Hematopoietic multipotent progenitor cell treated with erythropoietin and hydrocortisone succinate and interleukin-3 and kit ligand, for 6 days (in vitro differentiated cells): ENCODE measurements at regions not wholly inside any gene's neighbourhood (a gene's known extent, or its start where the extent isn't known, plus 50 kb on each side); places are given as distances from the start of the nearest gene placed in this dataset.

Experiments used
- DNase-seq: peaks from one replicate; pipeline ENCODE4 v3.0.0-alpha.2; 2015

DNA sequence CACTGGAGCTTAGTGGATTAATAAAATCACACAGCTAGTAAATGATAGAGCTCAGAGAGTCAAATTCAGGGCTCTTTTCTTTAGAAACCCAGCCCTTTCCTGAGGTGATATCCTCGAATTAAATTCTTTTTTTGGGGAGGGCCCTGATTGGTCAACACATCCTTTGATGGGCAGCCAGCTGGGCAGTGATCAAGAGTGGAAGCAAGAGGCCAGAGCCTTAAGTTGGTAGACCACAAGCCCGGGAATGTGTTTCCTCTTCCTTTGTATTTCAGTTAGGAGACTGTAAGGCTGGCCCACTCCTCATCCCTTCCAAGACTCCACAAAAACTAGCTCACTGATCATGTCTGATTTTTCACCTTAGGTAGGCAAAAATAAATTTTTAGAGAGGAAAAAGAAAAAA, 640.5 kb downstream of the DHX35 start:
- no peak for DNase-seq

DNA sequence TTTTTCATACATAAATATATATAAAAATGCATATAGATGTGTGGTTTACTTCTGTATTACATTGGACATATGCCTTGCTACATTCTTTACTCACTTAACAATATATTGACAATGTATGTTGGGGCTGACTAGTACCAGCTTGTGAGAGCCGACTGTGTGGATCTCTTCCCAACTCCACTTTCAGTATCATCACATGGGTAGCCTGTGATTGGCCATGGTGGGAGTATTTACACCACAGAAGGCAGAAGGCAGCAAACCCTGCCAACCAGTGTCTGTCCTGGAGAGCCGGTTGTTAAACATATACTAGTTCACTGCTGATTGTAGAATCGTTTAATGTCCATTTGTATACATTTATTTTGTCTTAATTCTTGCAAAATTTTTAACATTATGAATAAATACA, 638.7 kb downstream of the DHX35 start:
- no peak for DNase-seq

DNA sequence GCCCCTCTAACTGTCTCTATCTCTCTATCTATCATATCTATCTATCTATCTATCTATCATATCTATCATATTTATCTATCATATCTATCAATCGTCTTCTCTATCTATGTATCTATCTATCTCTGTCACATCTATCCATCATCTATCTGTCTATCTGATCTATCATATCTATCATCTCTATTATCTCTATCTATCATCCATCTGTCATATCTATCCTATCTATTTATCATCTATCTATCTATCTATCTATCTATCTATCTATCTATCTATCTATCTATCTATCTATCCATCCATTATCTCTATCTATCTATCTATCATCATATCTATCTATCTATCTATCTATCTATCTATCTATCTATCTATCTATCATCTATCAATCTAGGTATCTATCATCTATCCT, 638.0 kb downstream of the DHX35 start:
- DNase-seq: no peak

DNA sequence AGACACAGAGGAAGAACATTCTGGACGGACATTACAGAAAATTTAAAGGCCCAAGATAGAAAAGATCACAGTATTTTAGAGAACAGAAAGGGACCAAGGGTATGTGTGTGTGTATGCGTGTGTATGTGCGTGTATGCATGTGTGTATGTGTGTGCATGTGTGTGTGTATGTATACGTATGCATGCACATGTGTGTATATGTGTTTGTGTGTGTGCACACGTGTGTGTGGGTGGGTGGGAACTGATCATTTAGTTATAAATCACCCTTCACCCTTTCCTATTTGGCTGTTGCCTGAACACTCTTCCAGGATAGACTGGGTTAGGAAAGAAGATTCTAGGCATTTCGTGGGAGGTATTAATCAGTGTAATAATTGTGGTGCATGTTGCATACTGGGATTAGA, 634.4 kb downstream of the DHX35 start:
- no peak for DNase-seq

DNA sequence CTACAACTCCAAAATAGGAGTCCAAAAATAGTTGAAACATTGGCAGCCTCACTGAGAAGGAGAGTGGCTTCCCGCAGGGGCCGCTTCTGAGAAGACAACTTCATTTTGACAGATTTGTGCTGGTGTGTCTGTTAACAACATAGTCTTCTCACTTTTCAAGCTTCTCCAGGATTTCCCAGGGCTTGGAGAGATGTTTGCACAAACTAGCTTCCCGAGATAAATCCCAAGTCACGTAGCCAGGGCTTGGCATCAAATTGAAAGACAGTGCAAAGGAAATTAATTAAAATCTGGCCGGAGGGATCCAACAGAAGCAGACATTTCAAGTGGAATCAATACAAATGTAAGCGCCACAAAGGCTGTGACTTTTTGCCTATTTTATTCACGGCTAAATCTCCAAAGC, 630.2 kb downstream of the DHX35 start:
- no peak for DNase-seq

DNA sequence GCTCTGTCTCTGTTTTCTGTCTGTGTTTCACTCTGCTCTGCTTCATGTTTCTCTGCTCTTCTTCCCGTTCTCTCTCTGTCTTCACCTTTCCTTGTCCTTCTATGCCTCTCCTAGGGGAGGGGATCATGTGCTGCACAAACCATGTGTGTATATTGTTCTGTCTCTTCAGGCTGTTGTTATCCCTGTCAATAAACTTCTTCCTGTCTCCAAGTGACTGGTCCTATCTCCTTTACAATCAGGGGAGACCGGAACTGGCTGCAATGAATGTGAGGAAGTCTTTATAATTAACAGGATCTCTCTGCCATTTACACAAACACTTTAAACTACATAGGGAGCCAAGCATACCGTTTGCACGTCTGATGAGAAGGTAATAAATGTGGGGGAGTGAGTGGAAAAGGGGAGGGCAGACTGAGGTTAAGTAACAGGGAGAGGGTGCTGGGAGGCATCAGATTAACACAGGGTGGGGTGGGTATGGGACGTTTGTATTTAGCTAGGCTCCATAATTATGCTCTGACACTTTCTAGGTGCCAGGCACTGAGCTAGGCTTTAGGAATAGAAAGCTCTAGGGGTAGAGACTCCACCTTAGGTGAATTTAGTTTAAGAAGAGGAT, 626.1 kb downstream of the DHX35 start:
- no peak for DNase-seq

DNA sequence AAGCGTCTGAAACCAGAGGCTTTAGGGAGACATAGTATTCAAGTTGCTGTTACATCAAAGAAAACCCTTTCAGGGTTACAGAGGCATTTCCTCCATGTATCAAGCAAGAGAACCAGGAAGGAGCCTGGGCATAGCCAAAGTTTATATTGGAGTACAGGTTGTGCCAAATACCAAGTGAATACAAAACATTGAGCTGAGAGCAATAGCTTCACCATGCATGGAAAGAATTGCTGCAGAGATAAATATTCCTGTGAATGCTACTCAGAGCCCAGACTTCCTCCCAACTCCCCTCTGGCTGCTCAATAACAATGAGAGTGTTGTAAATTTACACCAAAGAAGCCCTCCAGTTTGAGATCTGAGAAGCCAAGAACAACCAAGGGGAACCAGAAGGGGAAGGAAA, 618.9 kb downstream of the DHX35 start:
- no peak for DNase-seq

DNA sequence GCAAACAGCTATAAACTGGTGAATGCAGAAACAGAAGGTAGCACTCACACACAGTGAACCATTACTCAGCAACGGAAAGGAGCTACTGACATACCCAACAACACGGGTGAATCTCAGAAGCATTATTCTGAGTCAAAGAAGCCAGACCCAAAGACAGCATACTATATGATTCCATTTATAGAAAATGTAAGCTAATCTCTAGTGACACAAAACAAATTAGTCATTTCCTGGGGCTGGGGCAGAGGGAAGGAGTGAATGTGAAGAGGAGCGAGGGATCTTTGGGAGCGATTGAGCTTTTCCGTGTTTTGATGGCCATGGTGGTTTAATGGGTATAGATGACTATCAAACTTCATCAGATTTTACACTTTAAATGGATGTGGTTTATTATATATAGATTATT, 614.6 kb downstream of the DHX35 start:
- no peak for DNase-seq

DNA sequence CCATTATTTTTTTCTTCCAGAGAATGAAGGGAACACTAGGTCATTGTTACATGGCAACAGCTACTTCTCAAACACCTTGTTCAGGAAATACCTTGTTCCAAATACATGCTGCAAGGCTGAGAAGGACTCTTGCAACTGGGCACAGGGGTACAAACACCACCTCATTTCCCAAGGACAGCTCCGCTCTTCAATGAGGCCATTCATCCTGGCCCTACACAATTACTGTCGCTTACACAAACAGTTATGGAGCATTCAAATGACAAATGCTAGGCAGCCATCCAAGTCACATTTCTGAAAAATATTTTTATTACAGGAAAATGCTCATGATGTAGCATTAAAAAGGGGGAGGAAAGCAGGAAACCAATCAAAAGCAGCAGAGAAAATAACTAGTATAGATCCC, 611.9 kb downstream of the DHX35 start:
- no peak for DNase-seq

DNA sequence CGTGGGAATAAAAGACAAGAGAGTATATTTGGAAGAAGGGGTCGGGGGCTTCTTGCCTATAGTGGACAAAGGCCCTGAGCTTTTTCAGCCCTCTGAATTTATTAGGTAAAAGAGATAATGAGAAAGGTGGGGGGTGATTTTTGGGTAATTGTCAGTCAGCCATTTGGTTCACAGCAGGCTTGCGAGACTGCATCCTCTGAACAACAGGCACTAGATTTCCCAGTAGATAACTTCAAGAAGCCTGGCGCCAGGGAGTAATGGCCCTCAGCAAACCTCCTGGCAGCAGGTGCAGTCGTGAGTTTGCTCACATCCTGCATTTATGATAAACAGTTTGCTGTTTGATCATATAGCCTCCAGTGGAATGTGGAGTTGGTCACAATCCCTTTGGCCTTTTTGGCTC, 609.0 kb downstream of the DHX35 start:
- DNase-seq: no peak

DNA sequence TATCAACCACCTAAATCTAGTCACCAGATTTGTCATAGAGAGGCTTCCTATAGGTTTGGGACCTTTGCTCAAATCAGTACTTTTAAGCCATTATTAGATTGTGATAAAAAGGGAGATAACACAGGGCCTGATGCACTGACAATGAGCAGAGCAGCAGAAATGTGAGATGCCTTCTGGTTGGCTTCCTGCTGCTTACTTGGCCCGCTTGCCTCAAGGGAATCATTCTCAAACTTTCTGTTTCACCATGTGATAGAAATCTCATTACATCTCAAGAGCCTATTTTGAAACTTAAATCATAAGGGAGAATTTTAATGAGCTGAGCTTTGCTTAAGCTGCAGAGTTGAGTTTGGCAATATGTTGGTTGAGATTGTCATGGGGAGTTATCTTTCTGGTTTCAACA, 606.0 kb downstream of the DHX35 start:
- no peak for DNase-seq

DNA sequence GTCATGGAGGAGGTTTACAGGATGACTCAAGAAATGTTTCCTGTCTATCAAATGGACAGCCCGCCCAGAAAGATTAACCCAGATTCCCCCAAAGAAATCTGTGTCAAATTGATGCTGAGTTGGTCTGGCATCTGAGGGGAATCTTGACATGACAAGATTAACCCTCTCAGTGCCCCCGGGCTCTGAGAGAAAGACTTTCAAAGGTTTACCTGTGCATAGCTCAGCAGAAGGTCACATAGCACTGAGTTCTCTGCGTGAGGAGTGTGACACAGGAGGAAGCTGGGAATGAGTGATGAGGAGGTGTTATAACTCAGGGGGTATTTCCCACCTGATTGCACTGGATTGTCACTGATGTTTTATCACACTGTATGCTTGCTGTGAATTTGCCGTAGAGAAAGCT, 601.2 kb downstream of the DHX35 start:
- no peak for DNase-seq

DNA sequence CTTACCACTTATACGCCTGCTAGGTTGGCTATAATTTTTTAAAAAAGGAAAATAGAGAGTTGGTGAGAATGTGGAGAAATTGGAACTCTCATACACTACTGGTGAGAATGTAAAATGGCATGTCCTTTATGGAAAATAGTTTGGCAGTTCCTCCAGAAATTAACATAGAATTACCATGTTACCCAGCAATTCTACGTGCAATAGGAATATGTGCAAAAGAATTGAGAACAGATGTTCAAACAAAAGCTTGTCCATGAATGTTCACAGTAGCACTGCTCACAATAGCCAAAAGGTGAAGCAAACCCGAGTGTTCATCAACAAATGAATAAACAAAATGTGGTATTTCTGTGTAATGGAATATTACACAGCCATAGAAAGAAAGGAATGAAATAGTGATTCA, 592.2 kb downstream of the DHX35 start:
- no peak for DNase-seq

DNA sequence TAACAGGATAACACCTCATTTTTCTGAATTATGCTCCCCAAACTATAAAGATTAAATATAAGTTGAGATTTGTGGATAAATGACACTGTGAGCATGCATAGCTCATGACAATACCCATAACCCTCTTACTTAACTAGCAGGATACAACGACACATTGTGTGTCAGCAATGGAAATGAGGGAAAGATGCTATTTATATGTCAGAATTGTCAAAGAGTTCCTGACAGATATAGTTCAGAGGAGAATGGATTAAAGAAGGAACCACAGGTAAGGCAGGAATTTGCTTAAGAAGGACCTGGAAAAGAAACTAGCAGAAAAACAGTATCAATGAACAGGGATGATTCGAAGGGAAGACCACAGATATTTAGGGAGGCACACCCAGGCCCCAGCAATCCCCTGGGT, 591.0 kb downstream of the DHX35 start:
- DNase-seq: no peak

DNA sequence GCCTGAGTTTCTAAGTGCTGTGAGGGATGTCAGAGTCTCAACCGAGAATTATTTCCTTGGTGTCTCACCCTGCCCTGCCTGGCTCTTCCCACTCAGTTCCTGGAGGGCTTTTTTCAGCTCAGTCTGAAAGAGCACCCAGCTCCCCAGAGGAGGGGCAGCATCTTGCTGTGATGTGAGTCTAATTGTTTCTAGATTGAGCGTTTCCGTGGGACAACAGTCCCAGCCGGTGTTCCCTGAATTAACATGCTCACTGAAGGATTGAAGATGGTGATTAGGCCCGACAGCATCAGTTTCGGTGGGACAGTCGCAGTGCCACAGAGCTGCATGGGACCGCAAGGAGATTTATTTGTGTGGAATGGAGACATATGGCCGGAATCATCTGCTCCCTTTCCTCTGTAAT, 587.6 kb downstream of the DHX35 start:
- no peak for DNase-seq

DNA sequence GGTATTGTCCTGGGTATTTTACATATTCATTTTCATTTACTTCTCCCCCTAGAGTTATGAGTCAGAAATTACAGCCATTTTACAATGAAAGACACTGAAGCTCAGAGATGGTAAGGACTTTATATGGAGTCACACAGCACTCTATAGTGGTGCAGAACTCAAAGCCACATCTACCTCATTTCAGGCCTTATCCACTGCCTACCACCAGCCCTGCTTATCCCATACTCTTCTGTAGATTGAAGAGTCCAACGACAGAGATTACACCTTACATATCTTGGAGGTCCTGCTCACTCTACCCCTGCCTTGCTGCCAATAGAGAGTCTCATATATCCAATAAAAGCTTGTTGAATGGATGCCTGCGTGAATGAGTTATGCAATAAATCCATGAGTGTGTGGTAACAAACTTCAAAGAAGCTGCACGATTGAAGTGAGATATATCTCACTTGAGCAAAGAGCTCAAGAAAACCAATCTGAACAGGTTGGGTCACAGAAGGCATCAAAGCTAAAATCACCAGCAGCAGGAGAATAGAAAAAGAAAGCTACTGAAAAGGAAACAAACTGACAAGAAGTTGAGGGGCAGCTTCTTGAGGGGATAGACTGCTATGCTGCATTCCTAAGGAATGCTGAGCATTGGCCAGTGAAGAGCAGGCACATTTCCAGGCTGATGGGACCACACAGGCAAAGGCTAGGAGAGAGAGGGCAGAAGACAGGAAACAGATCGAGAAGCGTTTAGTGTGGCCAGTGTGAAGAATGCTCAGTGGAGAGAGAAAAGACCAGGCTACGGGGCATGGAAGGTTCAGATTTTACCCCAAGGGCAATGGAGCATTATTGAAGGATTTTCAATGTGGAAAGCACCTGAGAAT, 585.6 kb downstream of the DHX35 start:
- no peak for DNase-seq

DNA sequence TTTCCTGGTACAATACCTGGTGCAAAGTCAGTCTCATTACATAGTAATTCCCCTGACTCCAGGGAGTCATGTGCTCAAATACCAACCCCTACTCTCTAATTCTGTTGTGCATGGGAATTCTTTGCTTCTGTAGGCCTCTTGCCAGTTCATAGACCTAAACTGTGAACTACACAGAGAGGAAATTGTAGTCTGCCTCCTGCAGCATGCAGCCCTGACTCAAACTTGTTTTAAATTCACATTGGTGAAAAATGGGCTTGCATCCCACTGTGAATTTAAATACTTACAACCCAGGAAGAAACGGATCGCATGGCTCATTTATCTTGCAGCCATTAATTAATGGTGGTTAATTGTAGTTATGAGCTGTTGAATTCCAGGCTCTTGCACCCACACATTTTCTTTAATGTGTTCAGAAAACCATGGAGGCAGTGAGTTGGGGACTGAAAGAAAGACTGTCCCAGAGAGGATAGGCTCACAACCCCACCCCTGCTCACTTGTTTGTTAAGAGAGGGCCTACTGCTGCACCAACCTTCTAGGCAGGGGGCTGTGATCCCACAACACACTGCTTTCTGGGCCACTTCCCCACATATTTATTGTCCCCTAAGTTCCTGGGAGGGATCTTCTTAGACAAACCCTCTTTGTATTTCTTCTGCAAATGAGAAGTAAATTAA, 579.1 kb downstream of the DHX35 start:
- no peak for DNase-seq

DNA sequence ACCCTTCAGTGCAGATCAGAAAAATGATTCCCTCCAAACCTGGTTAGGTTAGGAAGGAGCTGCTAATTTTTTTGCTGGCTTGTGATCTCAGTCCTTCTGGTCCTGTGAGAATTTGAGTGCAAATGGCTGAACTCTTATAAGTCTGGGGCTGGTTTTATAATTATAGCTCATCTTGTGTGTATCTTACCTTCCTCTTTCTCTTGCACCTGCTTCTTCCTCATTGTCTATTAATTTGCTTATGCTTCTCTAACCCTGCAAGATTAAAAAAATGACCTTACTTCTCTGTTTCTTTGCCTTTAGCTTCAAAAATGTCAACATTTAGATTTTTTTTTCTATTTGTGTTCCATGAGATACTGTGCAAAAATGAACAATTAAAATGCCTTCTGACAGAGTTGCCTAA, 576.2 kb downstream of the DHX35 start:
- no peak for DNase-seq

DNA sequence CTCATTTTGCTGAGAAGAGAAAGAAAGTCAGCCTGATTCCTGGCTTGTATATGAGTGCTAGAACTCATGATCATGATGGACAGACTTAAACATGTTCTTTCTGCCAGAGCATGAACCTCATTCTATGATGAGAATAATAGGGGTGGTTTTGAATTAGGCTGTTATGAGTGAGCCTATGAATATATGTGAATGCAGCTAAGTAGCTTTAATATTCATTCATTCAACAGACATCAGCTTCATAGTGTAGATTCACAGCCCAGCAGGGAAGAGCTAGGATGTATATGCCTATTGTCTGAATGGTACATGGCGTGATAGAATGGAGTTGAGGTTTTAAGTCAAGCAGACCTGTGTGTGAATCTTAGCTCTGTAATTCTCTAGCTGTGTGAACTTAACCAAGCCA, 573.2 kb downstream of the DHX35 start:
- no peak for DNase-seq

DNA sequence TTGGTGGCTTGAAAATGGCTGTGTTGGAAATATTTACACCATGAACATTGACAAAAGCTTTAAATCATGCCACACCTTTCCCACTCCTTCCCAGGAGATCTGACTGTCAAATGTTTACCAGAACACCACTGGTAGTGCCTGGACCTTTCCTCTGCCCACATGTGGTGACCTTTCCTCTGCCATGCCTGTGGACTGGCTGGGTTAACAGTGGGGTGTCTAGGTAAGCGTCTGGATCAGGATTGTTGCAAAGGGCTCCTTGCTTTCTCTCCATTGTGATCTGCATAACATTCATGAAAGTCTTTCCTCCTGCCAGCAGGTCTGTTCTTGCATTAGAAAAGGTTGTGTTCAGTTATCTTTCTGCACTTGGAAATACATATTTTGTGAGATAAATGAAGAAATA, 572.7 kb downstream of the DHX35 start:
- DNase-seq: no peak

DNA sequence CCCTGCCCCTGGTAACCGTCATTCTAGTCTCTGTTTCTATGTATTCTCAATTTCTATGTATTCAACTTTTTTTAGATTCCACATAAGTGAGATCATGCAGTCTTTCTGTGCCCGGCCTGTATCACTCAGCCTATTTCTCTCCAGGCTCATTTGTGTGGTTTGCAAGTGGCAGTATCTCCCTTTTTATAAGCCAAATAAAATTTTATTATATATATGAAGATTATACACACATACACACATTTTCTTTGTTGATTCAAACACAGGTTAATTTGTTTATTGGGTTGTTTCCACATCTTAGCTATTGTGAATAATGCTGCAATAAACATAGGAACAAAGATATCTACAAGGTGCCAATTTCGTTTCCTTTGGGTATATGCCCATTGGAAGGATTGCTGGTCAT, 571.7 kb downstream of the DHX35 start:
- DNase-seq: no peak

DNA sequence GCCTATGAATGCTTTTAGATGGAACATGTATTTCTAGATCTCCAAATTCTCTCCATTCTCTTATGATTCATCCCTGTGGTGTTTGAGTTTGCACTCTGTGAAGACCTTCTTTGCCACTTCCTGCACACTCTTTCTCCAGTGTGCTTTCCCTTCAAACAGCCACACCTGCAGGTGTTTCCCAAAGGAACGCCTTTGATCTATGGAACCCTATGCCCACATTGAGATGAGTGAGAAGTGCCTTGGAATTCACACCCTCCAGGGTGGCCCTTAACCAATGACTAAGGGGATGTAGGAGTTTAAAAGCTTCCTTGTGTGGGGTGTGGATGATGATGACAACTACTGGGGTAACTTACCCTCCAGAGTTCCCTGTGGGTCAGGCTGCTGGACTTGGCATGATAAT, 570.1 kb downstream of the DHX35 start:
- no peak for DNase-seq

DNA sequence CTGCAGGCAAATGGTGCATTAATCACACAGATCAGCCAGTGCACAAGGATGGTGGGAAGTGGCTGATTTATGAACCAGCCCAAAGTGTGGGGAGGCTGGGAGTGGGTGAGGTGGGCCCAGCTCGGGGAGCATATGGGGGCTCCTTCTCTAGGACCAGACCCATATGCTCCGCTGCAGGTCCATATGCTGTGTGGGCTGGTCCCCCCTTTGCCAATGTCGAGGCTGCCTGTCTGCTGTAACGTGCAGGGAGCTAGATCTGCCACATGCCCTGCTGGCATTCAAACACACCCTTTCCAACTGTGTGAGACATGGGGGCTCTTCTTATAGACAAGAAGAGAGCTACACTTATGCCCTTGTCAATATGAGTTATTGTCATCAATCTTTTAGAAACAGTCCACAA, 566.3 kb downstream of the DHX35 start:
- no peak for DNase-seq

DNA sequence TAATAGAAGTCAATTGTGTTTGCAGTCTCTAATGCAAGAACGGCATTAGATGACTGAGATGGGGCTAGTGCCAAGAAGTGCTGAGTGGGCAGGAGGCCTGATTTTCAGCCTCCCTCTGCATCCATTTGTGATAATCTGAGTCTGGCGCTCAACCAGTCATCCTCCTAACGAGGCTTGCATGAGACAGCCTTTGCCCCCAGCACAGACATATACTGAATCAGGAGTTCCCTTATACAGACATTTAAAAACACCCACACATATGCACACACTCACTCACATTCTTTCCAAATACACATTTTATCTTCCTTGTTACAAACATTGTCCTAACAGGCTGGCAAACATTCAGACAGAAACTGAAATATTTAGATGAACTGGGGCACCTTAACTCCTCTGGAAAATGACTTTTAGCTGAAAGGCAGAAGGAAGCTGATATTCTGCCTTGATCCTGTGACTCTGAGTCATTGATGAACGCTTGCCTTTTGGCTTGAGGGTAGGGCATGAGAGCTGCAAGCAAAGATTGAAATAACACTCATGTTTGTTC, 562.3 kb downstream of the DHX35 start:
- no peak for DNase-seq
